Neural progenitor cell (in vitro differentiated cells): ENCODE measurements at regions not wholly inside any gene's neighbourhood (a gene's known extent, or its start where the extent isn't known, plus 50 kb on each side); places are given as distances from the start of the nearest gene placed in this dataset.

ENCODE experiments used
- DNase-seq: peaks from one replicate; pipeline ENCODE4 v3.0.0-alpha.2; 2016; ENCODE audit warnings: low spot score
- H2AFZ ChIP-seq: fragments of 200-600 bp; sonication (generic); replicated peaks from 2 replicates; pipeline ENCODE4 v1.6.1; 2016; ENCODE audit warnings: antibody characterized with exemption
- H3F3A ChIP-seq: fragments of 200-600 bp; sonication (generic); 2 replicates; pipeline ENCODE4 v1.6.1; 2016; ENCODE audit warnings: antibody characterized with exemption, low read depth
- H3K27ac ChIP-seq: fragments of 200-600 bp; sonication (generic); 2 replicates; pipeline ENCODE4 v1.5.1; 2016; ENCODE audit warnings: mild to moderate bottlenecking
- H3K27me3 ChIP-seq: fragments of 200-600 bp; sonication (generic); 2 replicates; pipeline ENCODE4 v1.6.1; 2016; ENCODE audit warnings: mild to moderate bottlenecking, moderate library complexity
- H3K36me3 ChIP-seq: fragments of 200-600 bp; sonication (generic); 2 replicates; pipeline ENCODE4 v1.5.1; 2016
- H3K4me1 ChIP-seq: fragments of 200-600 bp; sonication (generic); 2 replicates; pipeline ENCODE4 v1.6.1; 2016; ENCODE audit warnings: mixed run types
- H3K4me2 ChIP-seq: fragments of 200-600 bp; sonication (generic); 2 replicates; pipeline ENCODE4 v1.6.1; 2016
- H3K4me3 ChIP-seq: fragments of 200-600 bp; sonication (generic); 2 replicates; pipeline ENCODE4 v1.5.1; 2016
- H3K79me2 ChIP-seq: fragments of 200-600 bp; sonication (generic); 2 replicates; pipeline ENCODE4 v1.6.1; 2016; ENCODE audit warnings: low read depth
- H3K9ac ChIP-seq: fragments of 200-600 bp; sonication (generic); 2 replicates; pipeline ENCODE4 v1.6.1; 2016
- H3K9me3 ChIP-seq: fragments of 200-600 bp; sonication (generic); 2 replicates; pipeline ENCODE4 v1.5.1; 2016; ENCODE audit warnings: low read depth
- H4K20me1 ChIP-seq: fragments of 200-600 bp; sonication (generic); 2 replicates; pipeline ENCODE4 v1.6.1; 2016; ENCODE audit warnings: low read depth
- H3K27ac Mint-ChIP-seq: 3 replicates; pipeline ENCODE4 v1.8.0; 2021; ENCODE audit warnings: mixed read lengths
- H3K27me3 Mint-ChIP-seq: 2 replicates; pipeline ENCODE4 v1.8.0; 2022; ENCODE audit warnings: low read depth, mild to moderate bottlenecking, inconsistent platforms, moderate library complexity, mixed read lengths; ENCODE audit not compliant: insufficient read depth
- H3K36me3 Mint-ChIP-seq: 3 replicates; pipeline ENCODE4 v1.8.0; 2021; ENCODE audit warnings: mixed read lengths
- H3K4me1 Mint-ChIP-seq: 3 replicates; pipeline ENCODE4 v1.8.0; 2021; ENCODE audit warnings: mixed read lengths
- H3K4me3 Mint-ChIP-seq: 3 replicates; pipeline ENCODE4 v1.8.0; 2021; ENCODE audit warnings: mild to moderate bottlenecking, moderate library complexity, mixed read lengths
- H3K9me3 Mint-ChIP-seq: 3 replicates; pipeline ENCODE4 v1.8.0; 2020; ENCODE audit warnings: mixed read lengths
- EZH2 ChIP-seq: fragments of 200-600 bp; sonication (generic); IDR thresholded peaks from 2 replicates; pipeline ENCODE4 v1.6.1; 2017; ENCODE audit warnings: antibody characterized with exemption, mild to moderate bottlenecking, moderate library complexity
- EZH2phosphoT487 ChIP-seq: fragments of 200-600 bp; sonication (generic); IDR thresholded peaks from 2 replicates; pipeline ENCODE4 v1.6.1; 2017; ENCODE audit warnings: antibody characterized with exemption
- TF ChIP-seq, protein P1 (sequence below): fragments of 200-600 bp; sonication (generic); IDR thresholded peaks from 2 replicates; pipeline ENCODE4 v1.5.1; 2017; ENCODE audit warnings: antibody characterized with exemption, mild to moderate bottlenecking

GRCh38 chr2:48109491-48110204 lies 203.3 kb upstream of the FBXO11 start:
- Histone ChIP-seq H2AFZ (no peak overlapping the region), H3K36me3 (no peaks in the 10 kb centered on the region), H3K9me3 (no peaks in the 10 kb centered on the region), H3K4me1 (peaks cover 16% of the 10 kb centered on the region), H3K4me2 (no peak overlapping the region), H3K27me3 (no peaks in the 10 kb centered on the region), H3K79me2 (no peaks in the 10 kb centered on the region), H3K9ac (no peak overlapping the region), H3F3A (no peaks in the 10 kb centered on the region), H3K27ac (no peak overlapping the region), H4K20me1 (no peaks in the 10 kb centered on the region), H3K4me3 (no peak overlapping the region)
- Mint-ChIP-seq H3K4me1 (peaks cover 30% of the 10 kb centered on the region), H3K27ac (no peak overlapping the region), H3K36me3 (no peaks in the 10 kb centered on the region), H3K27me3 (peaks cover 6% of the 10 kb centered on the region), H3K4me3 (no peak overlapping the region), H3K9me3 (no peaks in the 10 kb centered on the region)
- TF ChIP-seq EZH2 (no peak), EZH2phosphoT487 (no peak)
- TF ChIP-seq, protein P1, sequence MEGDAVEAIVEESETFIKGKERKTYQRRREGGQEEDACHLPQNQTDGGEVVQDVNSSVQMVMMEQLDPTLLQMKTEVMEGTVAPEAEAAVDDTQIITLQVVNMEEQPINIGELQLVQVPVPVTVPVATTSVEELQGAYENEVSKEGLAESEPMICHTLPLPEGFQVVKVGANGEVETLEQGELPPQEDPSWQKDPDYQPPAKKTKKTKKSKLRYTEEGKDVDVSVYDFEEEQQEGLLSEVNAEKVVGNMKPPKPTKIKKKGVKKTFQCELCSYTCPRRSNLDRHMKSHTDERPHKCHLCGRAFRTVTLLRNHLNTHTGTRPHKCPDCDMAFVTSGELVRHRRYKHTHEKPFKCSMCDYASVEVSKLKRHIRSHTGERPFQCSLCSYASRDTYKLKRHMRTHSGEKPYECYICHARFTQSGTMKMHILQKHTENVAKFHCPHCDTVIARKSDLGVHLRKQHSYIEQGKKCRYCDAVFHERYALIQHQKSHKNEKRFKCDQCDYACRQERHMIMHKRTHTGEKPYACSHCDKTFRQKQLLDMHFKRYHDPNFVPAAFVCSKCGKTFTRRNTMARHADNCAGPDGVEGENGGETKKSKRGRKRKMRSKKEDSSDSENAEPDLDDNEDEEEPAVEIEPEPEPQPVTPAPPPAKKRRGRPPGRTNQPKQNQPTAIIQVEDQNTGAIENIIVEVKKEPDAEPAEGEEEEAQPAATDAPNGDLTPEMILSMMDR = no peak
- no peak for DNase-seq

GRCh38 chr2:48110492-48110891 lies 204.0 kb upstream of the FOXN2 start:
- Mint-ChIP-seq H3K27me3 (peaks cover 6% of the 10 kb centered on the region), H3K4me3 (peak overlapping the region; percentile 91), H3K4me1 (peaks cover 30% of the 10 kb centered on the region), H3K27ac (peak overlapping the region; percentile 99), H3K9me3 (no peaks in the 10 kb centered on the region), H3K36me3 (no peaks in the 10 kb centered on the region)
- H3K27me3 ChIP-seq = no peaks in the 10 kb centered on the region
- H3F3A ChIP-seq = no peaks in the 10 kb centered on the region
- H3K27ac ChIP-seq = no peak overlapping the region
- no peaks in the 10 kb centered on the region for H4K20me1 ChIP-seq
- no peak overlapping the region for H3K9ac ChIP-seq
- H3K36me3 ChIP-seq = no peaks in the 10 kb centered on the region
- H3K9me3 ChIP-seq = no peaks in the 10 kb centered on the region
- no peaks in the 10 kb centered on the region for H3K79me2 ChIP-seq
- peaks cover 16% of the 10 kb centered on the region for H3K4me1 ChIP-seq
- no peak overlapping the region for H3K4me3 ChIP-seq
- H3K4me2 ChIP-seq = peak overlapping the region; percentile 57
- no peak overlapping the region for H2AFZ ChIP-seq
- TF ChIP-seq EZH2phosphoT487 (no peak), EZH2 (no peak)
- DNase-seq = no peak

DNA sequence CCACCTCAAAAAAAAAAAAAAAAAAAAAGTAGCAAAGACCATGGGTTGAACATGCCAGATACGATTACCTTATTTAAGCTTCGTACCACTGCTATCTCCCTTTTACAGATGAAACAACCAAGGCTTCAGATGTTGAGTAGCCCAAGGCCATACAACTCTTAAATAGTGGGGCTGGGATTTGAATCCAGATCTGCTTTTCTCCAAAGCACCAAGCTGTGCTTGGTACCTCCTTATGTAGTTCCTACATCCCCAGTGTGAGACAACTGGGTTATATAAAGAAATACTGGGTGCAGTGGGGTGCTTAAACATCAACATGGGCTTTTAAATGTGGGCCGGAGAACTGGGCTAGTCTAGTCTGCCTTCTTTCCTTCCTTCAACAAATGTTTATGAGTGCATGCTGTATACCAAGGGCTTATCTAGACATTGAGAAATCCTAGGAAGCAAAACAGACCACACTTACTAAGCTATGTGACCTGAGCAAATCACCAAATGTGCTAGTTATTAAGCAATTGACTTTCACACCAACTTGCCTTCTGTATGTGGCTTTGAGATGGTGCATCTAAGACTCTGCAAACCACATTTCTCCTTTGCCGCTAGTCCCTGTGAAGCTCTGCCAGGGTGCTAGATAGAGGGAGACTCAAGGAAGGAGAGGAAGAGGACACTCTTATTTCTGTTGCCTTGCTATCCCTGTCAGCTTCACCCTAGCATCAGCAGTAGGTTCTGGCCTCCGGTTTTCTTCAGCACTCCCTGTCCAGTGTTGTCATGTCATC lies 201.4 kb upstream of the FOXN2 start:
- peak overlapping the region; percentile 39 for H3K27ac Mint-ChIP-seq
- H3K4me3 Mint-ChIP-seq = peak overlapping the region; percentile 43

DNA sequence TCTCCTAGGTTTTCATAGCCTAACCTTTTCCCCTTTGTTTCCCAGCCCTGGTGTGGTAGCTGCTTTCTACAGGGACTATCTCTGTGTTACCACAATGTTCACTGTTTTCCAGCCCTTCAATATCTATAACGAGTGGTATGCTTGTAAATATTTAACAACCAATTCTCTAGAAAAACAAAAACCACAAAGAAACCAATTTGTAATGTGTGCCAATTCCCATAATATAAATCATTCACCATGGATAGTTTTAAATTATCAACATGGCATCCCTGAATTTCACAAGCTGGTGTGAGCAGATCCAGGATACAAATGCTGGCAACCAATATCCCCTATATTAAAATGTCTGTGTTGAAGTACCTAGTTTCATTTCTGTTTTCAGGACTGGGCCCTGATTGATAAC lies 200.7 kb upstream of the FOXN2 start:
- Histone ChIP-seq H3K9ac (no peak overlapping the region), H3K4me2 (no peak overlapping the region), H3K27me3 (no peaks in the 10 kb centered on the region), H3F3A (no peaks in the 10 kb centered on the region), H3K79me2 (no peaks in the 10 kb centered on the region), H3K36me3 (no peaks in the 10 kb centered on the region), H3K27ac (no peak overlapping the region), H3K4me3 (no peak overlapping the region), H4K20me1 (no peaks in the 10 kb centered on the region), H2AFZ (no peak overlapping the region), H3K9me3 (no peaks in the 10 kb centered on the region), H3K4me1 (peaks cover 8% of the 10 kb centered on the region)
- Mint-ChIP-seq H3K4me1 (peaks cover 12% of the 10 kb centered on the region), H3K27ac (peak overlapping the region; percentile 39), H3K27me3 (peaks cover 7% of the 10 kb centered on the region), H3K4me3 (peak overlapping the region; percentile 3), H3K9me3 (peaks cover under 1% of the 10 kb centered on the region), H3K36me3 (no peaks in the 10 kb centered on the region)
- TF ChIP-seq, protein P1 = no peak
- TF ChIP-seq EZH2 = no peak
- TF ChIP-seq EZH2phosphoT487 = no peak
- no peak for DNase-seq

More for the DNA sequence above, 201.4 kb upstream of the FOXN2 start:
- H3K36me3 ChIP-seq = no peaks in the 10 kb centered on the region
- H3K4me3 ChIP-seq = no peak overlapping the region
- no peaks in the 10 kb centered on the region for H3K79me2 ChIP-seq
- no peaks in the 10 kb centered on the region for H4K20me1 ChIP-seq
- peaks cover 6% of the 10 kb centered on the region for H3K27me3 Mint-ChIP-seq
- H3K4me2 ChIP-seq = no peak overlapping the region
- no peaks in the 10 kb centered on the region for H3F3A ChIP-seq
- no peak overlapping the region for H3K9ac ChIP-seq
- H3K9me3 ChIP-seq = no peaks in the 10 kb centered on the region
- no peaks in the 10 kb centered on the region for H3K36me3 Mint-ChIP-seq
- H3K4me1 ChIP-seq = peaks cover 8% of the 10 kb centered on the region
- DNase-seq = no peak
- H3K27me3 ChIP-seq = no peaks in the 10 kb centered on the region
- peaks cover 12% of the 10 kb centered on the region for H3K4me1 Mint-ChIP-seq
- no peaks in the 10 kb centered on the region for H3K9me3 Mint-ChIP-seq
- no peak for TF ChIP-seq EZH2
- no peak overlapping the region for H2AFZ ChIP-seq
- H3K27ac ChIP-seq = no peak overlapping the region
